Ovary (tissue), 7 donors: ENCODE measurements at regions not wholly inside any gene's neighbourhood (a gene's known extent, or its start where the extent isn't known, plus 50 kb on each side); places are given as distances from the start of the nearest gene placed in this dataset.

Source experiments
- DNase-seq, 5 donors: peaks; one replicate each; pipeline ENCODE4 v3.0.0-alpha.2; 2019 to 2020
- H3K27ac ChIP-seq, 2 donors: fragments of 200-600 bp; one replicate each; pipeline versions ENCODE4 v1.5.1 to v1.8.0; 2019 to 2022
- H3K27me3 ChIP-seq: fragments of 200-600 bp; one replicate; pipeline ENCODE4 v1.8.0; 2022
- H3K36me3 ChIP-seq: fragments of 200-600 bp; sonication (generic); one replicate; pipeline ENCODE4 v1.5.1; 2019
- H3K4me1 ChIP-seq: one replicate; pipeline ENCODE4 v1.8.1; 2013; ENCODE audit warnings: mild to moderate bottlenecking, moderate library complexity; ENCODE audit not compliant: insufficient read depth
- H3K4me3 ChIP-seq: fragments of 200-600 bp; sonication (generic); one replicate; pipeline ENCODE4 v1.5.1; 2017
- H3K9me3 ChIP-seq, 2 donors: fragments of 200-600 bp in 1 of 2; sonication (generic) in 1 of 2; one replicate each; pipeline versions ENCODE4 v1.5.1 to v1.8.1; 2013 to 2019; ENCODE audit warnings: mild to moderate bottlenecking in 1 of 2, moderate library complexity in 1 of 2
- EP300 ChIP-seq: sonication (generic); formaldehyde crosslinking; IDR thresholded peaks from one replicate; pipeline ENCODE4 v1.6.1; 2017; ENCODE audit warnings: antibody characterized with exemption
- POLR2A ChIP-seq: fragments of 450-650 bp; IDR thresholded peaks from one replicate; pipeline ENCODE4 v1.6.1; 2017; ENCODE audit warnings: antibody characterized with exemption, mild to moderate bottlenecking, moderate library complexity
- WGBS, 3 donors: extraction: QIAGEN DNeasy Blood & Tissue Kit in 1 of 3; methylation state at CpG; one replicate each; pipeline versions ENCODE4 v1.1.5 to v1.1.7; 2013 to 2017; 5-methylcytosine and 5-hydroxymethylcytosine counted together
- intact Hi-C, 4 donors: fragments of 100-400 bp; cut with DNase I; formaldehyde crosslinking; loops; one replicate each; pipeline versions ENCODE4 v1.11.0 to v1.15.1; 2022 to 2023
- TF ChIP-seq, protein P1 (sequence below), 3 donors: fragments of 450-650 bp in 2 of 3; fragments of 200-600 bp in 1 of 3; IDR thresholded peaks; one replicate each; pipeline versions ENCODE4 v1.5.1 to v1.8.0; 2016 to 2022; ENCODE audit warnings: antibody characterized with exemption in 3 of 3, mild to moderate bottlenecking in 1 of 3
- donor health status: DM: no; HTN: no; CAD: no; lungs with moderate emphysema.
- donor health status: DM: no; HTN: no; CAD: no.
- donor health status: Bipolar disorder and iron deficiency.
- donor health status: DM: no; HTN: no; CAD: no.
- donor health status: DM: yes; HTN: yes; CAD: no.

DNA sequence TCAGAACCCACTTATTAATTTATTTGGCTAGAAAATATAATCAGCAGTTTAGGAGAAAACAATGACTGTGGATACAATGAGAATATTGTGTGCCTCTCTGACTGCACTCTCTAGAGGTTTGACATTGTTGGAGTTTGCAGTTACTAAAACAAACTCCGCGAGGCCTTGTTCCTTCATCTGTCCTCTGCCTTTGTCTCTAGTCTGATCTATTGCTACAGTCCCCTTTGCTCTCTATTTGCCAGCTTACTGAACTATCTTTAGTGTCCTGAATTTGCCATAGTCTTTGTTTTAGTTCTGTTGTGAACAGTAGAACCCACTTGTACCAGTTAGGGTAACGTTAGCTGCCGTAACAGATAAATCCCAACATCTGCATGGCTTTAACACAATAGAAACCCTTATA, 81.4 kb upstream of the RPS6KA3 start:
- intact Hi-C loops = no loop called here
- TF ChIP-seq EP300 (no peak), POLR2A (no peak)
- TF ChIP-seq, protein P1, sequence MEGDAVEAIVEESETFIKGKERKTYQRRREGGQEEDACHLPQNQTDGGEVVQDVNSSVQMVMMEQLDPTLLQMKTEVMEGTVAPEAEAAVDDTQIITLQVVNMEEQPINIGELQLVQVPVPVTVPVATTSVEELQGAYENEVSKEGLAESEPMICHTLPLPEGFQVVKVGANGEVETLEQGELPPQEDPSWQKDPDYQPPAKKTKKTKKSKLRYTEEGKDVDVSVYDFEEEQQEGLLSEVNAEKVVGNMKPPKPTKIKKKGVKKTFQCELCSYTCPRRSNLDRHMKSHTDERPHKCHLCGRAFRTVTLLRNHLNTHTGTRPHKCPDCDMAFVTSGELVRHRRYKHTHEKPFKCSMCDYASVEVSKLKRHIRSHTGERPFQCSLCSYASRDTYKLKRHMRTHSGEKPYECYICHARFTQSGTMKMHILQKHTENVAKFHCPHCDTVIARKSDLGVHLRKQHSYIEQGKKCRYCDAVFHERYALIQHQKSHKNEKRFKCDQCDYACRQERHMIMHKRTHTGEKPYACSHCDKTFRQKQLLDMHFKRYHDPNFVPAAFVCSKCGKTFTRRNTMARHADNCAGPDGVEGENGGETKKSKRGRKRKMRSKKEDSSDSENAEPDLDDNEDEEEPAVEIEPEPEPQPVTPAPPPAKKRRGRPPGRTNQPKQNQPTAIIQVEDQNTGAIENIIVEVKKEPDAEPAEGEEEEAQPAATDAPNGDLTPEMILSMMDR (IDR thresholded peaks at IDR 0.05) = no peak
- H3K9me3 ChIP-seq = no peaks in the 10 kb centered on the region
- H3K36me3 ChIP-seq = no peaks in the 10 kb centered on the region
- no peaks in the 10 kb centered on the region for H3K4me1 ChIP-seq
- no peak for DNase-seq
- WGBS, 3 donors = 83 to 84% (median 84%) methylated on average over 4 of the region's 4 CpGs
- no peaks in the 10 kb centered on the region for H3K27me3 ChIP-seq
- H3K4me3 ChIP-seq = no peak overlapping the region
- no peak overlapping the region for H3K27ac ChIP-seq

DNA sequence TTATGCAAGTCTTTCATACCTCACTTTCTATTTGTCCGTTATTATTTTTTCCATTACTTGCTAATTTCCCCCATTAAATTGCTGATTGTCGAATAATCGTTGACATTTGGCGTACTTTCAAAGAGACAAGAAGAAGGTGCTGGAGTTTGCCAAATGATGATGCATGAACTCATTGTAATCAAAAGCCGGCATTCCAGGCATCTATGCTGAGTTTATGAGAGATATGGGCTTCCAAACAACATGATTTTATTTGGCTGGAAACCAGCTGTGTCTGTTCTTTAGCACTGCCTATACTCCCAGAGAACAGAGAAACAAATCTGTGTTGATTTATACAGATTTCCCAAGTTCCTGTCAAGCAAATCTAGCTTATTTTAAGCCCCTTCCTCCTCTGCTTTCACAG, 80.8 kb upstream of the RPS6KA3 start:
- no peak overlapping the region for H3K27ac ChIP-seq
- H3K4me3 ChIP-seq = no peak overlapping the region
- H3K27me3 ChIP-seq = no peaks in the 10 kb centered on the region
- no peaks in the 10 kb centered on the region for H3K9me3 ChIP-seq
- TF ChIP-seq POLR2A (no peak), EP300 (no peak)
- TF ChIP-seq, protein P1 (IDR thresholded peaks at IDR 0.05) = no peak
- intact Hi-C loops = no loop called here
- H3K36me3 ChIP-seq = no peaks in the 10 kb centered on the region
- 37 to 54% (median 39%) methylated on average over 5 of the region's 5 CpGs for WGBS, 3 donors
- DNase-seq = no peak
- H3K4me1 ChIP-seq = no peaks in the 10 kb centered on the region

DNA sequence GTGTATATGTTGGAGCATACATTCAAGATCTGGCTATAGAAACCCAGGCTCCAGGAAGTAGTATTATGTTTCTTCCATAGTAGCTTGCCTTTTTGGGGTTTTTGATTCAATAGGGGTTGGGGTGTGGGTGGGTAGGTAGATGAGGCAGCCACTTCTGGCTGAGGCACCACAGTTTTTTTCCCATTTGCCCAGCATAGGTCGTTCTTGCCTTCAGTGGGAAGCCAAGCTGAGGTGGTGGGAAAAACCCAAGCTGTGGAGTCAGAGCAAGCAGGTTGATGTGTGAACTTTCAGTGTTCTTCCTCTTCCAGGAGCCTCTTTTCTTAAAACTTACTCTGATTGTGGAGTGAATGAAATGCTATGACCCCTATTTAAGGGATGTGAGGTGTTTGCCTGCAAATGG, 67.0 kb upstream of the RPS6KA3 start:
- 6 to 15% (median 14%) methylated on average over 1 of the region's 1 CpG for WGBS, 3 donors
- Histone ChIP-seq H3K4me1 (no peaks in the 10 kb centered on the region), H3K4me3 (no peak overlapping the region), H3K27ac (no peak overlapping the region), H3K36me3 (no peaks in the 10 kb centered on the region), H3K9me3 (no peaks in the 10 kb centered on the region), H3K27me3 (no peaks in the 10 kb centered on the region)
- TF ChIP-seq, protein P1 (IDR thresholded peaks at IDR 0.05) = no peak
- TF ChIP-seq EP300 (no peak), POLR2A (no peak)
- no peak for DNase-seq
- intact Hi-C loops = no loop called here

DNA sequence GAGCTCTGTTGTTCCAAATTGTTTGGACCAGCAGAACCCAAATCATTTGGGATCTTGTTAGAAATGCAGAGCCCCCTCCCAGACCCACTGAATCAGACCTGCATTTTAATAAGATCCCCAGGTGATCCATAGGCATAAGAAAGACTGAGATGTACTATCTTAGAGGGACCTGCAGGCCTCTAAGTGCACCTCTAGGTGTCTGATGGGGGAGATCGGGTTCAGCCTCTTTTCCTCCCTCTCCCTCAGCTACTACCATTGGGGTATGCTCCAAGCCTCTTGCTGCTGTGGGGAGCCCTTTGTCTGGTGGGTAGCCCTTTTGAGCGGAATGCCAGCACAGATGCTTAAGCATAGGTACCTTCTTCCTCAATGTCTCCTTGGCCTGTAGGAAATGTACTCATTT, 63.8 kb upstream of the RPS6KA3 start:
- intact Hi-C loops = no loop called here
- Histone ChIP-seq H3K36me3 (no peaks in the 10 kb centered on the region), H3K4me1 (no peaks in the 10 kb centered on the region), H3K9me3 (no peaks in the 10 kb centered on the region), H3K27ac (no peak overlapping the region), H3K4me3 (no peak overlapping the region), H3K27me3 (no peaks in the 10 kb centered on the region)
- no peak for DNase-seq
- 54 to 58% (median 56%) methylated on average over 2 of the region's 2 CpGs for WGBS, 3 donors
- TF ChIP-seq POLR2A (no peak), EP300 (no peak)
- TF ChIP-seq, protein P1 (IDR thresholded peaks at IDR 0.05) = no peak

DNA sequence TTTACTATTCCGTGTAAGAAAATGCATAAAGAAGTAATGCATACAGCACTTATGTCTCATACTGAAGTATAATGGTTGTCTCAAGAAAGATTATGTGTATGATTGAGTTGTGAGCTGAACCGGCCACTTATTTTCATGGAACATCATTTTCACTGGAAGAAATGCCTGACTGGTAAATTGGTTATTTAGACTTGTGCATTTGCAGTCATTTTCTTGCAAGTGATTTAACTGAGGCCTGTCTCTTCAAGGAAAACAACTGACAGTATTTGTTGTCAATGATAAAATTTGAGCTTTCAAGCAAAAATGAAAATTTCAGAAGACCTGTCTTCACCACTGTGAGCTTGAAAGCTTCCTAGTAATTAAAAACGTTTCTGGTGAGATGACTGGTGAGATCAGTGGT, 62.7 kb upstream of the RPS6KA3 start:
- DNase-seq = no peak
- no peak for TF ChIP-seq EP300
- intact Hi-C loops = no loop called here
- Histone ChIP-seq H3K27me3 (no peaks in the 10 kb centered on the region), H3K4me3 (no peak overlapping the region), H3K4me1 (no peaks in the 10 kb centered on the region), H3K9me3 (no peaks in the 10 kb centered on the region), H3K36me3 (no peaks in the 10 kb centered on the region), H3K27ac (no peak overlapping the region)
- WGBS, 3 donors = 54 to 62% (median 61%) methylated on average over 3 of the region's 3 CpGs
